CD4-positive, alpha-beta T cell (primary cell): ENCODE measurements at regions not wholly inside any gene's neighbourhood (a gene's known extent, or its start where the extent isn't known, plus 50 kb on each side); places are given as distances from the start of the nearest gene placed in this dataset.

Source experiments
- ATAC-seq: fragments of 200-7000 bp; cut with Tn5 transposase; one replicate; pipeline ENCODE4 v1.10.0; 2022; ENCODE audit warnings: mild to moderate bottlenecking; ENCODE audit not compliant: poor library complexity
- CTCF ChIA-PET: fragments of 350-600 bp; sonication (Branson Sonifier 250); formaldehyde crosslinking; loops from one replicate; lab custom pipeline; 2021; ENCODE audit warnings: antibody characterized with exemption, inconsistent platforms; lab: Charles Lee
- POLR2A ChIA-PET: fragments of 350-600 bp; sonication (Branson Sonifier 250); formaldehyde crosslinking; loops from one replicate; lab custom pipeline; 2021; ENCODE audit warnings: antibody characterized with exemption, inconsistent platforms; lab: Charles Lee
- DNase-seq, 14 experiments: peaks; one replicate each; pipeline ENCODE4 v3.0.0-alpha.2; 2013 to 2020; ENCODE audit warnings: mixed read lengths in 2 of 14
- H3K27ac ChIP-seq, 2 donors: one replicate each; pipeline versions ENCODE4 v1.5.1 to v1.7.0; 2013; ENCODE audit warnings: low read length in 2 of 2, low read depth in 1 of 2, mild to moderate bottlenecking in 1 of 2
- H3K27me3 ChIP-seq, 2 experiments: 1 replicate in 1 of 2; 2 replicates in 1 of 2; pipeline versions ENCODE4 v1.6.1 to v1.7.0; 2013; ENCODE audit warnings: low read length in 2 of 2, control low read depth in 1 of 2, mild to moderate bottlenecking in 1 of 2, moderate library complexity in 1 of 2; ENCODE audit not compliant: insufficient read depth in 2 of 2, control insufficient read depth in 1 of 2
- H3K36me3 ChIP-seq: one replicate; pipeline ENCODE4 v1.6.1; 2013; ENCODE audit warnings: low read length, control low read depth; ENCODE audit not compliant: insufficient read depth
- H3K4me1 ChIP-seq: one replicate; pipeline ENCODE4 v1.6.1; 2013; ENCODE audit warnings: low read length, control low read depth; ENCODE audit not compliant: insufficient read depth
- H3K4me3 ChIP-seq: one replicate; pipeline ENCODE4 v1.5.1; 2013; ENCODE audit warnings: mild to moderate bottlenecking, low read length, moderate library complexity
- H3K9me3 ChIP-seq, 2 experiments: 1 replicate in 1 of 2; 2 replicates in 1 of 2; pipeline versions ENCODE4 v1.6.1 to v1.7.0; 2013; ENCODE audit warnings: low read length in 2 of 2, mild to moderate bottlenecking in 2 of 2, control low read depth in 1 of 2, moderate library complexity in 1 of 2; ENCODE audit not compliant: control insufficient read depth in 1 of 2, insufficient read depth in 1 of 2
- H3K27ac Mint-ChIP-seq: one replicate; pipeline ENCODE4 v1.8.0; 2020; ENCODE audit warnings: mixed read lengths
- H3K27me3 Mint-ChIP-seq: one replicate; pipeline ENCODE4 v1.8.0; 2021; ENCODE audit warnings: mixed read lengths
- H3K36me3 Mint-ChIP-seq: one replicate; pipeline ENCODE4 v1.8.0; 2021; ENCODE audit warnings: low read depth, mixed read lengths
- H3K4me1 Mint-ChIP-seq: one replicate; pipeline ENCODE4 v1.8.0; 2021; ENCODE audit warnings: low read depth, mixed read lengths
- H3K4me3 Mint-ChIP-seq: one replicate; pipeline ENCODE4 v1.8.0; 2020; ENCODE audit warnings: mild to moderate bottlenecking, mixed read lengths
- H3K9me3 Mint-ChIP-seq: one replicate; pipeline ENCODE4 v1.8.0; 2020; ENCODE audit warnings: mixed read lengths
- intact Hi-C, 2 experiments: fragments of 100-400 bp; cut with DNase I in 1 of 2; cut with micrococcal nuclease in 1 of 2; formaldehyde crosslinking; loops; one replicate each; pipeline versions ENCODE4 v1.15.1 to v1.9.0; 2023 to 2025; cut with DNase I, micrococcal nuclease
- TF ChIP-seq, protein P1 (sequence below): fragments of 200-600 bp; IDR thresholded peaks from one replicate; pipeline ENCODE4 v1.8.0; 2022; ENCODE audit warnings: antibody characterized with exemption, mild to moderate bottlenecking

GRCh38 chr9:88932766-88933165 is 58.5 kb upstream of the S1PR3 start:
- no peak overlapping the region for H3K27ac ChIP-seq
- Mint-ChIP-seq H3K27ac (no peak overlapping the region), H3K4me3 (no peak overlapping the region), H3K9me3 (peaks cover 6% of the 10 kb centered on the region), H3K36me3 (no peaks in the 10 kb centered on the region), H3K27me3 (peaks cover 11% of the 10 kb centered on the region), H3K4me1 (no peaks in the 10 kb centered on the region)
- TF ChIP-seq, protein P1, sequence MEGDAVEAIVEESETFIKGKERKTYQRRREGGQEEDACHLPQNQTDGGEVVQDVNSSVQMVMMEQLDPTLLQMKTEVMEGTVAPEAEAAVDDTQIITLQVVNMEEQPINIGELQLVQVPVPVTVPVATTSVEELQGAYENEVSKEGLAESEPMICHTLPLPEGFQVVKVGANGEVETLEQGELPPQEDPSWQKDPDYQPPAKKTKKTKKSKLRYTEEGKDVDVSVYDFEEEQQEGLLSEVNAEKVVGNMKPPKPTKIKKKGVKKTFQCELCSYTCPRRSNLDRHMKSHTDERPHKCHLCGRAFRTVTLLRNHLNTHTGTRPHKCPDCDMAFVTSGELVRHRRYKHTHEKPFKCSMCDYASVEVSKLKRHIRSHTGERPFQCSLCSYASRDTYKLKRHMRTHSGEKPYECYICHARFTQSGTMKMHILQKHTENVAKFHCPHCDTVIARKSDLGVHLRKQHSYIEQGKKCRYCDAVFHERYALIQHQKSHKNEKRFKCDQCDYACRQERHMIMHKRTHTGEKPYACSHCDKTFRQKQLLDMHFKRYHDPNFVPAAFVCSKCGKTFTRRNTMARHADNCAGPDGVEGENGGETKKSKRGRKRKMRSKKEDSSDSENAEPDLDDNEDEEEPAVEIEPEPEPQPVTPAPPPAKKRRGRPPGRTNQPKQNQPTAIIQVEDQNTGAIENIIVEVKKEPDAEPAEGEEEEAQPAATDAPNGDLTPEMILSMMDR, result no peak
- intact Hi-C loops, result no loop called here
- DNase-seq, result no peak
- ChIA-PET CTCF (no interaction called here), POLR2A (no interaction called here)
- ATAC-seq, result no peak
- peaks cover 0 to 4% of the 10 kb centered on the region in 2 experiments for H3K9me3 ChIP-seq
- no peaks in the 10 kb centered on the region for H3K36me3 ChIP-seq
- H3K4me1 ChIP-seq, result no peaks in the 10 kb centered on the region
- H3K27me3 ChIP-seq, result peaks cover 2 to 16% of the 10 kb centered on the region in 2 experiments
- H3K4me3 ChIP-seq, result no peak overlapping the region

GRCh38 chr9:88933607-88934379 is 57.5 kb upstream of the S1PR3 start:
- H3K4me3 ChIP-seq, result no peak overlapping the region
- no peaks in the 10 kb centered on the region for H3K36me3 Mint-ChIP-seq
- H3K27me3 ChIP-seq, result peaks cover 2 to 16% of the 10 kb centered on the region in 2 experiments
- H3K9me3 ChIP-seq, result peaks cover 0 to 4% of the 10 kb centered on the region in 2 experiments
- H3K4me3 Mint-ChIP-seq, result no peak overlapping the region
- TF ChIP-seq, protein P1, result no peak
- H3K9me3 Mint-ChIP-seq, result peaks cover 6% of the 10 kb centered on the region
- ATAC-seq (no peak), DNase-seq (no peak)
- no peaks in the 10 kb centered on the region for H3K4me1 ChIP-seq
- H3K27me3 Mint-ChIP-seq, result peaks cover 11% of the 10 kb centered on the region
- intact Hi-C loops, result no loop called here
- no peak overlapping the region for H3K27ac Mint-ChIP-seq
- H3K4me1 Mint-ChIP-seq, result no peaks in the 10 kb centered on the region
- CTCF ChIA-PET, result no interaction called here
- POLR2A ChIA-PET, result no interaction called here
- no peaks in the 10 kb centered on the region for H3K36me3 ChIP-seq
- H3K27ac ChIP-seq, result no peak overlapping the region

- no peak overlapping the region for H3K27ac Mint-ChIP-seq
- peaks cover 0 to 4% of the 10 kb centered on the region in 2 experiments for H3K9me3 ChIP-seq
- peaks cover 11% of the 10 kb centered on the region for H3K27me3 Mint-ChIP-seq
- no peak overlapping the region for H3K4me3 Mint-ChIP-seq
- intact Hi-C loops, result no loop called here
- H3K36me3 ChIP-seq, result no peaks in the 10 kb centered on the region
- ATAC-seq, result no peak
- H3K4me1 ChIP-seq, result no peaks in the 10 kb centered on the region
- H3K36me3 Mint-ChIP-seq, result no peaks in the 10 kb centered on the region
- ChIA-PET CTCF (no interaction called here), POLR2A (no interaction called here)
- no peaks in the 10 kb centered on the region for H3K4me1 Mint-ChIP-seq
- H3K4me3 ChIP-seq, result no peak overlapping the region
- H3K27ac ChIP-seq, result no peak overlapping the region
- peaks cover 2 to 16% of the 10 kb centered on the region in 2 experiments for H3K27me3 ChIP-seq
- DNase-seq, result no peak
- H3K9me3 Mint-ChIP-seq, result peaks cover 8% of the 10 kb centered on the region
- TF ChIP-seq, protein P1, result no peak
Observed at GRCh38 chr9:88934876-88935535, 56.3 kb upstream of the S1PR3 start.
